Heart left ventricle (tissue), 16 donors: ENCODE measurements at regions not wholly inside any gene's neighbourhood (a gene's known extent, or its start where the extent isn't known, plus 50 kb on each side); places are given as distances from the start of the nearest gene placed in this dataset.
A peak's percentile ranks its signal among the peaks of the same experiment; 100 is the strongest.

Experiments used
- ATAC-seq, 4 donors: fragments of 200-7000 bp; cut with Tn5 transposase; one replicate each; pipeline ENCODE4 v1.9.1; 2020 to 2022; ENCODE audit warnings: moderate library complexity in 4 of 4, mild to moderate bottlenecking in 3 of 4, moderate number of reproducible peaks in 1 of 4
- DNase-seq, 5 donors: peaks; one replicate each; pipeline ENCODE4 v3.0.0-alpha.2; 2020
- H3K27ac ChIP-seq, 12 donors: fragments of 200-600 bp; sonication (generic) in 4 of 12; one replicate each; pipeline versions ENCODE4 v1.5.0 to v1.8.0; 2016 to 2022; ENCODE audit warnings: mild to moderate bottlenecking in 2 of 12
- H3K27me3 ChIP-seq, 9 donors: fragments of 200-600 bp; sonication (generic) in 2 of 9; one replicate each; pipeline versions ENCODE4 v1.5.1 to v1.8.0; 2016 to 2022; ENCODE audit warnings: mild to moderate bottlenecking in 3 of 9
- H3K36me3 ChIP-seq, 9 donors: fragments of 200-600 bp; sonication (generic) in 2 of 9; one replicate each; pipeline versions ENCODE4 v1.5.0 to v1.8.0; 2018 to 2022; ENCODE audit warnings: mild to moderate bottlenecking in 2 of 9
- H3K4me1 ChIP-seq, 12 donors: fragments of 200-600 bp; sonication (generic) in 4 of 12; one replicate each; pipeline versions ENCODE4 v1.5.0 to v1.8.0; 2016 to 2022; ENCODE audit warnings: mild to moderate bottlenecking in 3 of 12
- H3K4me3 ChIP-seq, 12 donors: fragments of 200-600 bp; sonication (generic) in 4 of 12; one replicate each; pipeline versions ENCODE4 v1.5.0 to v1.8.0; 2017 to 2022; ENCODE audit warnings: mild to moderate bottlenecking in 9 of 12, moderate library complexity in 4 of 12
- H3K9me3 ChIP-seq, 12 donors: fragments of 200-600 bp; sonication (generic) in 4 of 12; one replicate each; pipeline versions ENCODE4 v1.5.0 to v1.8.0; 2016 to 2022; ENCODE audit warnings: mild to moderate bottlenecking in 1 of 12
- POLR2A ChIP-seq, 2 donors: fragments of 450-650 bp; IDR thresholded peaks; one replicate each; pipeline ENCODE4 v1.6.1; 2017; ENCODE audit warnings: antibody characterized with exemption in 2 of 2, mild to moderate bottlenecking in 2 of 2, moderate library complexity in 2 of 2
- WGBS, 4 donors: extraction: QIAGEN DNeasy Blood & Tissue Kit in 2 of 4; methylation state at CpG; one replicate each; pipeline versions ENCODE4 v1.1.5 to v1.1.7; 2013 to 2018; 5-methylcytosine and 5-hydroxymethylcytosine counted together
- intact Hi-C, 10 donors: fragments of 100-400 bp; cut with DNase I; formaldehyde crosslinking; loops; one replicate each; pipeline versions ENCODE4 v1.11.1 to v1.14.2; 2022
- TF ChIP-seq, protein P1 (sequence below), 12 donors: fragments of 200-600 bp; sonication (generic) in 4 of 12; IDR thresholded peaks; one replicate each; pipeline versions ENCODE4 v1.5.0 to v1.8.0; 2018 to 2022; ENCODE audit warnings: antibody characterized with exemption in 12 of 12, mild to moderate bottlenecking in 5 of 12
- donor health status: ischemic (EF 13 %, LVEDD 7.1; RV severe dilation, severe dysfunction).
- donor health status: healthy with polysubstance abuse.
- donor health status: DM: no; HTN: yes; CAD: no.
- donor health status: DM: no; HTN: no; CAD: no.
- donor health status: ischemic (EF 25% LVEDD 6.9; RV normal size, moderate dysfunction).
- donor health status: ischemic (EF 25% LVEDD 5.7; RV mildly dilated, moderate dysfunction).
- donor health status: healthy.
- donor health status: DM: yes; HTN: yes; CAD: no.
- donor health status: ischemic (EF 35%, LVEDD 5.7; RV mildly dilated, moderate dysfunction).
- donor health status: nonischemic (EF 11% LVEDD 7.7; RV severe dilation, severe dysfunction).
- donor health status: DM: yes; HTN: yes; CAD: no.
- donor health status: PGD.
- donor health status: ischemic (EF 29% LVEDD 5.4; RV normal size, mild dysfunction).
- donor health status: nonischemic (EF 23%, LVEDD 6.1; RV moderate dilation, normal function).

- no peak overlapping the region for H3K27ac ChIP-seq
- H3K4me1 ChIP-seq, result peaks cover 0 to 15% (median 0%) of the 10 kb centered on the region in 12 donors
- intact Hi-C loops, result no loop called here
- no peaks in the 10 kb centered on the region for H3K36me3 ChIP-seq
- H3K4me3 ChIP-seq, result no peak overlapping the region
- 39 to 55% (median 41%) methylated on average over 1 of the region's 1 CpG for WGBS, 4 donors
- no peaks in the 10 kb centered on the region for H3K9me3 ChIP-seq
- no peak for TF ChIP-seq POLR2A (IDR thresholded peaks at IDR 0.05)
- TF ChIP-seq, protein P1, sequence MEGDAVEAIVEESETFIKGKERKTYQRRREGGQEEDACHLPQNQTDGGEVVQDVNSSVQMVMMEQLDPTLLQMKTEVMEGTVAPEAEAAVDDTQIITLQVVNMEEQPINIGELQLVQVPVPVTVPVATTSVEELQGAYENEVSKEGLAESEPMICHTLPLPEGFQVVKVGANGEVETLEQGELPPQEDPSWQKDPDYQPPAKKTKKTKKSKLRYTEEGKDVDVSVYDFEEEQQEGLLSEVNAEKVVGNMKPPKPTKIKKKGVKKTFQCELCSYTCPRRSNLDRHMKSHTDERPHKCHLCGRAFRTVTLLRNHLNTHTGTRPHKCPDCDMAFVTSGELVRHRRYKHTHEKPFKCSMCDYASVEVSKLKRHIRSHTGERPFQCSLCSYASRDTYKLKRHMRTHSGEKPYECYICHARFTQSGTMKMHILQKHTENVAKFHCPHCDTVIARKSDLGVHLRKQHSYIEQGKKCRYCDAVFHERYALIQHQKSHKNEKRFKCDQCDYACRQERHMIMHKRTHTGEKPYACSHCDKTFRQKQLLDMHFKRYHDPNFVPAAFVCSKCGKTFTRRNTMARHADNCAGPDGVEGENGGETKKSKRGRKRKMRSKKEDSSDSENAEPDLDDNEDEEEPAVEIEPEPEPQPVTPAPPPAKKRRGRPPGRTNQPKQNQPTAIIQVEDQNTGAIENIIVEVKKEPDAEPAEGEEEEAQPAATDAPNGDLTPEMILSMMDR (IDR thresholded peaks at IDR 0.05), result no peak
- no peak for DNase-seq
- ATAC-seq, result peak in 1 of 4 donors; percentile 16
- no peaks in the 10 kb centered on the region for H3K27me3 ChIP-seq
These were observed 326.9 kb upstream of the NAALADL2 start for GRCh38 chr3:174532216-174532615.

DNA sequence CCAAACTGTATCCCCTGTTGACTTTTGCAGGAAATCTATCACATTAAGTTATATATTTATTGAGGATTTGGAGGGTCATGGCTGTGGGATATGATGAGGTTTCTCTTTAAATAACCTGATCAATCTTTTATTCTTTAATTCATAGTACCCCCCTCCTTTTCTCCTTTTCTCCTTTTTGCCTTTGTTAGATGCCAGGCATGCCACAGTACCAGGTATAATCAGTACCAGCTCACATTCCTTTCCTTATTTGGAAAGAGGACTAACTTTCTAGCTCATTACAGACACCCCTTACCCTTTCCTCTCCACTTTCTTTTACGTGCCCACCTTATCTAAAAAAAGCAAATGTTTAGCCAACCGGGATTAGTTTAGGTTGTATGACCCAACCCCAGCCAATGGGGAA lies 326.4 kb upstream of the NAALADL2 start:
- WGBS, 4 donors, result 47 to 78% (median 49%) methylated on average over 2 of the region's 2 CpGs
- no peak overlapping the region for H3K4me3 ChIP-seq
- DNase-seq, result no peak
- no peak for ATAC-seq
- no peaks in the 10 kb centered on the region for H3K36me3 ChIP-seq
- no peaks in the 10 kb centered on the region for H3K9me3 ChIP-seq
- peaks cover 0 to 15% (median 0%) of the 10 kb centered on the region in 12 donors for H3K4me1 ChIP-seq
- H3K27ac ChIP-seq, result no peak overlapping the region
- no peak for TF ChIP-seq POLR2A (IDR thresholded peaks at IDR 0.05)
- TF ChIP-seq, protein P1 (IDR thresholded peaks at IDR 0.05), result no peak
- intact Hi-C loops, result no loop called here
- no peaks in the 10 kb centered on the region for H3K27me3 ChIP-seq

DNA sequence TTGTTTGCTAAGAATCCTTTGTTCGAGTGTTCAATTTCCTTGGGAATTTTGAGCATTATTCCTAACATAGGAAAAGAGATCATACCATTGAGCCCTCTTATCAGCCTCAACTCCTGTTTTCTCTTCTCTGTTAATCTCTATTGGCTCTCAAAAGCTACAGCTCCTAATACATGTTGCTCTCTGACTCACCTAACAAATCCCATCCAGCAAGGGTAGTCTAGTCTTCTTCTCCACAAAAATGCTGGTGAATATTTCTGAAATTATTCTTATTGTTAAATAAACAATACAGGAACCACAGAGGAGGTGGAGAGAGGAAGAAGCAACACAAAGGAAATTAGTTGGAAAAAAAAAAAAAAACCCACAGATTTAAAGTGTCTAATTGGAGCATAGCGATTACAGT lies 325.8 kb upstream of the NAALADL2 start:
- Histone ChIP-seq H3K27me3 (no peaks in the 10 kb centered on the region), H3K9me3 (no peaks in the 10 kb centered on the region), H3K27ac (no peak overlapping the region), H3K4me1 (peaks cover 0 to 15% (median 0%) of the 10 kb centered on the region in 12 donors), H3K4me3 (no peak overlapping the region), H3K36me3 (no peaks in the 10 kb centered on the region)
- TF ChIP-seq, protein P1 (IDR thresholded peaks at IDR 0.05), result no peak
- no peak for TF ChIP-seq POLR2A (IDR thresholded peaks at IDR 0.05)
- ATAC-seq (no peak), DNase-seq (no peak)
- intact Hi-C loops, result no loop called here
- WGBS, 4 donors, result 81 to 94% (median 85%) methylated on average over 2 of the region's 2 CpGs

DNA sequence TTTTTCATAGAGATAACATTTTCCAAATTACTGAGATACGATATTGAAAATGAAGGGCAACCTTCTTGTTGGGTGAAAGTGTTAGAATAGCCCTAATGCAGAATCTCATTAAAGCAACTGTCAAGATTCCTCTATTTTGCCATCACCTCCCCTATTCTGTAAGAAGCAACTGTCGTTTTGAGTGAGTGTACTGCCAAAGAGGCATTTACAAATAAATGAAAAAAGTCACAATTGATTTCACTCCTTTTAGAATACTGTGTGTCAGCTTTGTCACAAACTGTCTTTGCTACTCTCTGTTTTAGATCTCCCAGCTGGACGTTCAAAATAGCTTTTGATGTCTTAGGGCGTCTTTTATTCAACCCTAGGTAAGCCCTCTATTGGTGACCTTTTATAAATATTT lies 322.8 kb upstream of the NAALADL2 start:
- TF ChIP-seq, protein P1 (IDR thresholded peaks at IDR 0.05), result no peak
- no peak for TF ChIP-seq POLR2A (IDR thresholded peaks at IDR 0.05)
- 70 to 80% (median 71%) methylated on average over 4 of the region's 4 CpGs for WGBS, 4 donors
- Histone ChIP-seq H3K27ac (no peak overlapping the region), H3K27me3 (no peaks in the 10 kb centered on the region), H3K9me3 (no peaks in the 10 kb centered on the region), H3K36me3 (no peaks in the 10 kb centered on the region), H3K4me3 (no peak overlapping the region), H3K4me1 (peaks cover 0 to 15% (median 0%) of the 10 kb centered on the region in 12 donors)
- DNase-seq (no peak), ATAC-seq (no peak)
- intact Hi-C loops, result no loop called here
